ENCODE measurements at regions not wholly inside any gene's neighbourhood (a gene's known extent, or its start where the extent isn't known, plus 50 kb on each side); places are given as distances from the start of the nearest gene placed in this dataset.
A peak's percentile ranks its signal among the peaks of the same experiment; 100 is the strongest.

DNA sequence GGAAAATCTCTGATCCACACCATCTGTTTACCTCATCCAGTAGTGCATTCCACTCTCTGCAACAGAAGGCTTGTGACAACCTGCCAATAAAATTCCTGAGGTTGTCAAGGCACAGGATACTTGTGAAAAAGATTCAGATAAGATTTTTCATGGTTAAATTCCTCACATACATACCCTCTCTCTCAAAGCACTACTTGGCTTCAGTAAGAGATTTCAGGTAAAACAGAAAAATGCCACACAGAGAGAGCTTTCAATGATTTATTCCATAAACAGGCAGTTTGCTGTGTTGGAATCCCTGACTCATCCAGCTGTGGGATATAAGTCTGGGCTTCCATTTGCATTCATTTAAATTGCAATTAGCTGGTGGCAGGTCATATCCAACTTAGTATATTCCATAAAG is 99.7 kb upstream of the CAV2 start:
- DNase-seq (ENCODE audit: low read depth) (peak; percentile 89), FAIRE-seq (peak; percentile 86)
- peaks cover 31% of the 10 kb centered on the region for H3K4me1 ChIP-seq (ENCODE audit: insufficient read depth, low read length)
- H3K36me3 ChIP-seq (ENCODE audit: insufficient read depth, low read length) = no peaks in the 10 kb centered on the region
- Mint-ChIP-seq H3K9me3 (ENCODE audit: unreplicated experiment) (peaks cover 8% of the 10 kb centered on the region), H3K27ac (ENCODE audit: unreplicated experiment) (peak overlapping the region; percentile 59), H3K4me3 (ENCODE audit: unreplicated experiment) (no peak overlapping the region), H3K4me1 (ENCODE audit: low read depth, unreplicated experiment) (peaks cover 33% of the 10 kb centered on the region), H3K36me3 (ENCODE audit: low read depth, unreplicated experiment) (no peaks in the 10 kb centered on the region), H3K27me3 (ENCODE audit: low read depth, unreplicated experiment) (no peaks in the 10 kb centered on the region)
- no peaks in the 10 kb centered on the region for H3K27me3 ChIP-seq (ENCODE audit: insufficient read depth, low read length)
- H3K4me3 ChIP-seq (ENCODE audit: insufficient read depth, low read depth, low read length) = no peak overlapping the region
- TF ChIP-seq, protein P1, sequence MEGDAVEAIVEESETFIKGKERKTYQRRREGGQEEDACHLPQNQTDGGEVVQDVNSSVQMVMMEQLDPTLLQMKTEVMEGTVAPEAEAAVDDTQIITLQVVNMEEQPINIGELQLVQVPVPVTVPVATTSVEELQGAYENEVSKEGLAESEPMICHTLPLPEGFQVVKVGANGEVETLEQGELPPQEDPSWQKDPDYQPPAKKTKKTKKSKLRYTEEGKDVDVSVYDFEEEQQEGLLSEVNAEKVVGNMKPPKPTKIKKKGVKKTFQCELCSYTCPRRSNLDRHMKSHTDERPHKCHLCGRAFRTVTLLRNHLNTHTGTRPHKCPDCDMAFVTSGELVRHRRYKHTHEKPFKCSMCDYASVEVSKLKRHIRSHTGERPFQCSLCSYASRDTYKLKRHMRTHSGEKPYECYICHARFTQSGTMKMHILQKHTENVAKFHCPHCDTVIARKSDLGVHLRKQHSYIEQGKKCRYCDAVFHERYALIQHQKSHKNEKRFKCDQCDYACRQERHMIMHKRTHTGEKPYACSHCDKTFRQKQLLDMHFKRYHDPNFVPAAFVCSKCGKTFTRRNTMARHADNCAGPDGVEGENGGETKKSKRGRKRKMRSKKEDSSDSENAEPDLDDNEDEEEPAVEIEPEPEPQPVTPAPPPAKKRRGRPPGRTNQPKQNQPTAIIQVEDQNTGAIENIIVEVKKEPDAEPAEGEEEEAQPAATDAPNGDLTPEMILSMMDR (IDR thresholded peaks at IDR 0.05; ENCODE audit: insufficient read depth, low read depth, low read length) = no peak
- no peak for TF ChIP-seq EZH2 (IDR thresholded peaks at IDR 0.05; ENCODE audit: insufficient read depth, low read length)
- H2AFZ ChIP-seq (ENCODE audit: low read depth, low read length) = no peak overlapping the region
- H3K9ac ChIP-seq (ENCODE audit: low read length) = no peak overlapping the region
- H3K27ac ChIP-seq (ENCODE audit: low read depth, low read length) = peak overlapping the region; percentile 52
- H3K4me2 ChIP-seq (ENCODE audit: low read length) = peak overlapping the region; percentile 26
- no peaks in the 10 kb centered on the region for H4K20me1 ChIP-seq (ENCODE audit: insufficient read depth, low read length)
- H3K79me2 ChIP-seq (ENCODE audit: insufficient read depth, low read length) = no peaks in the 10 kb centered on the region
- no peaks in the 10 kb centered on the region for H3K9me3 ChIP-seq (ENCODE audit: insufficient read depth, low read depth, low read length)

DNA sequence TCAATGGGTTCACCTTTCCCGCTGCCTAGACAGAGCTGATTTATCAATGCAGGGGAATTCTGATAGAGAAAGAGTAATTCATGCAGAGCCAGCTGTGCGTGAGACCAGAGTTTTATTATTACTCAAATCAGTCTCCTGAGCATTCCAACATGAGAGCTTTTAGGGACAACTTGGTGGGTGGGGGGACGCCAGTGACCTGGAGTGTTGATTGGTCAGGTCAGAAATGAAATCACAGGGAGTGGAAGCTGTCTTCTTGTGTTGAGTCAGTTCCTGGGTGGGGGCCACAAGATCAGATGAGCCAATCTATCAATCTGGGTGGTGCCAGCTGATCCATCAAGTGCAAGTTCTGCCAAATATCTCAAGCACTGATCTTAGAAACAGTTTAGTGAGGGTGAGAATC is 99.0 kb upstream of the CAV2 start:
- no peak overlapping the region for H3K4me3 Mint-ChIP-seq (ENCODE audit: unreplicated experiment)
- H2AFZ ChIP-seq (ENCODE audit: low read depth, low read length) = no peak overlapping the region
- H3K27me3 ChIP-seq (ENCODE audit: insufficient read depth, low read length) = no peaks in the 10 kb centered on the region
- H3K36me3 ChIP-seq (ENCODE audit: insufficient read depth, low read length) = no peaks in the 10 kb centered on the region
- no peaks in the 10 kb centered on the region for H3K79me2 ChIP-seq (ENCODE audit: insufficient read depth, low read length)
- no peak for FAIRE-seq
- peak overlapping the region; percentile 52 for H3K27ac ChIP-seq (ENCODE audit: low read depth, low read length)
- H3K9ac ChIP-seq (ENCODE audit: low read length) = no peak overlapping the region
- H3K9me3 Mint-ChIP-seq (ENCODE audit: unreplicated experiment) = peaks cover 8% of the 10 kb centered on the region
- no peaks in the 10 kb centered on the region for H3K36me3 Mint-ChIP-seq (ENCODE audit: low read depth, unreplicated experiment)
- H3K4me1 ChIP-seq (ENCODE audit: insufficient read depth, low read length) = peaks cover 24% of the 10 kb centered on the region
- no peaks in the 10 kb centered on the region for H3K9me3 ChIP-seq (ENCODE audit: insufficient read depth, low read depth, low read length)
- no peaks in the 10 kb centered on the region for H3K27me3 Mint-ChIP-seq (ENCODE audit: low read depth, unreplicated experiment)
- peaks cover 28% of the 10 kb centered on the region for H3K4me1 Mint-ChIP-seq (ENCODE audit: low read depth, unreplicated experiment)
- no peaks in the 10 kb centered on the region for H4K20me1 ChIP-seq (ENCODE audit: insufficient read depth, low read length)
- TF ChIP-seq EZH2 (IDR thresholded peaks at IDR 0.05; ENCODE audit: insufficient read depth, low read length) = no peak
- H3K4me2 ChIP-seq (ENCODE audit: low read length) = peak overlapping the region; percentile 26
- no peak overlapping the region for H3K4me3 ChIP-seq (ENCODE audit: insufficient read depth, low read depth, low read length)
- DNase-seq (ENCODE audit: low read depth) = peak; percentile 20
- H3K27ac Mint-ChIP-seq (ENCODE audit: unreplicated experiment) = peak overlapping the region; percentile 59

DNA sequence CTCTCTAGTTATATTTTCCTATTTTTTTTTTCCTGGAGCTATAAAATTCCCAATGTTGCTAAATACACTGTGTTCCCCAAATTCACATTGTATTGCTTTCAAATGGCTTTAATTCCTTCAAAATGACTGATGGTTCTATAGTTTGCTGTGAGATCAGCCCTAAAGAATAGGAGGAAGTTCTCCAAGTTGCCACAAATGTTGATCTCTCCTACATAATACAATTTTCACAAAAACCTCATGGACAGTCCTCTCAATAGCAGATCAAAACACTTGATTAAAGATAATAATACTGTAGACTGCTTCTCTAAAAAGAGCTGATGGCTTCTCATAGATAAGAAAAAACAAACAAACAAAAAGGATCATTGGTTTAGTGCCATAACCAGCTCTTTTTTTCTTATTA is 97.8 kb upstream of the CAV2 start:
- no peaks in the 10 kb centered on the region for H3K36me3 Mint-ChIP-seq (ENCODE audit: low read depth, unreplicated experiment)

More for the DNA sequence above, 97.8 kb upstream of the CAV2 start:
- TF ChIP-seq EZH2 (IDR thresholded peaks at IDR 0.05; ENCODE audit: insufficient read depth, low read length) = no peak
- TF ChIP-seq, protein P1 (IDR thresholded peaks at IDR 0.05; ENCODE audit: insufficient read depth, low read depth, low read length) = no peak
- Histone ChIP-seq H3K4me2 (ENCODE audit: low read length) (no peak overlapping the region), H3K9ac (ENCODE audit: low read length) (no peak overlapping the region), H3K79me2 (ENCODE audit: insufficient read depth, low read length) (no peaks in the 10 kb centered on the region), H3K27me3 (ENCODE audit: insufficient read depth, low read length) (no peaks in the 10 kb centered on the region), H4K20me1 (ENCODE audit: insufficient read depth, low read length) (no peaks in the 10 kb centered on the region), H2AFZ (ENCODE audit: low read depth, low read length) (no peak overlapping the region), H3K36me3 (ENCODE audit: insufficient read depth, low read length) (no peaks in the 10 kb centered on the region), H3K4me3 (ENCODE audit: insufficient read depth, low read depth, low read length) (no peak overlapping the region), H3K9me3 (ENCODE audit: insufficient read depth, low read depth, low read length) (no peaks in the 10 kb centered on the region), H3K27ac (ENCODE audit: low read depth, low read length) (no peak overlapping the region), H3K4me1 (ENCODE audit: insufficient read depth, low read length) (peaks cover 16% of the 10 kb centered on the region)
- no peak overlapping the region for H3K27ac Mint-ChIP-seq (ENCODE audit: unreplicated experiment)
- no peak overlapping the region for H3K4me3 Mint-ChIP-seq (ENCODE audit: unreplicated experiment)
- H3K27me3 Mint-ChIP-seq (ENCODE audit: low read depth, unreplicated experiment) = no peaks in the 10 kb centered on the region
- DNase-seq (ENCODE audit: low read depth) = no peak
- no peak for FAIRE-seq
- peaks cover 8% of the 10 kb centered on the region for H3K9me3 Mint-ChIP-seq (ENCODE audit: unreplicated experiment)
- H3K4me1 Mint-ChIP-seq (ENCODE audit: low read depth, unreplicated experiment) = peaks cover 23% of the 10 kb centered on the region
